GM12878 (cell line): ENCODE measurements at regions not wholly inside any gene's neighbourhood (a gene's known extent, or its start where the extent isn't known, plus 50 kb on each side); places are given as distances from the start of the nearest gene placed in this dataset.

Experiments used
- BACH1 ChIP-seq: fragments of 450-650 bp; IDR thresholded peaks from 2 replicates; pipeline ENCODE4 v1.6.1; 2017; ENCODE audit warnings: mild to moderate bottlenecking, borderline replicate concordance
- HDGF ChIP-seq: fragments of 450-650 bp; IDR thresholded peaks from 2 replicates; pipeline ENCODE4 v1.6.1; 2016; ENCODE audit warnings: antibody characterized with exemption
- TAF1 ChIP-seq: IDR thresholded peaks from 2 replicates; pipeline ENCODE4 v1.6.1; 2011; ENCODE audit warnings: mild to moderate bottlenecking, low read depth, low read length, borderline replicate concordance

- TF ChIP-seq TAF1 (no peak), HDGF (no peak), BACH1 (no peak)
Measured at GRCh38 chr7:93725954-93726353, 151.4 kb upstream of the CALCR start.
